ENCODE measurements at regions not wholly inside any gene's neighbourhood (a gene's known extent, or its start where the extent isn't known, plus 50 kb on each side); places are given as distances from the start of the nearest gene placed in this dataset.

GRCh38 chr6:164520916-164521315 lies 788.5 kb downstream of the C6orf118 start:
- Histone ChIP-seq H3K27ac (ENCODE audit: low read depth, low read length) (no peak overlapping the region), H2AFZ (ENCODE audit: low read depth, low read length) (no peak overlapping the region), H3K4me2 (ENCODE audit: low read length) (no peak overlapping the region), H3K27me3 (ENCODE audit: insufficient read depth, low read length) (no peaks in the 10 kb centered on the region), H3K9ac (ENCODE audit: low read length) (no peak overlapping the region), H3K4me3 (ENCODE audit: insufficient read depth, low read depth, low read length) (no peak overlapping the region), H3K79me2 (ENCODE audit: insufficient read depth, low read length) (no peaks in the 10 kb centered on the region), H3K4me1 (ENCODE audit: insufficient read depth, low read length) (no peaks in the 10 kb centered on the region), H3K36me3 (ENCODE audit: insufficient read depth, low read length) (no peaks in the 10 kb centered on the region), H4K20me1 (ENCODE audit: insufficient read depth, low read length) (no peaks in the 10 kb centered on the region), H3K9me3 (ENCODE audit: insufficient read depth, low read depth, low read length) (peaks cover 2% of the 10 kb centered on the region)
- TF ChIP-seq CTCF (IDR thresholded peaks at IDR 0.05; ENCODE audit: insufficient read depth, low read depth, low read length) (no peak), EZH2 (IDR thresholded peaks at IDR 0.05; ENCODE audit: insufficient read depth, low read length) (no peak)
- Mint-ChIP-seq H3K9me3 (ENCODE audit: unreplicated experiment) (peaks cover 10% of the 10 kb centered on the region), H3K4me3 (ENCODE audit: unreplicated experiment) (no peak overlapping the region), H3K27me3 (ENCODE audit: low read depth, unreplicated experiment) (no peaks in the 10 kb centered on the region), H3K36me3 (ENCODE audit: low read depth, unreplicated experiment) (peaks cover 4% of the 10 kb centered on the region), H3K4me1 (ENCODE audit: low read depth, unreplicated experiment) (no peaks in the 10 kb centered on the region), H3K27ac (ENCODE audit: unreplicated experiment) (no peak overlapping the region)
- FAIRE-seq (no peak), DNase-seq (ENCODE audit: low read depth) (no peak)

- no peak overlapping the region for H3K27ac ChIP-seq (ENCODE audit: low read depth, low read length)
- no peaks in the 10 kb centered on the region for H3K36me3 ChIP-seq (ENCODE audit: insufficient read depth, low read length)
- no peak overlapping the region for H2AFZ ChIP-seq (ENCODE audit: low read depth, low read length)
- no peaks in the 10 kb centered on the region for H3K4me1 Mint-ChIP-seq (ENCODE audit: low read depth, unreplicated experiment)
- no peaks in the 10 kb centered on the region for H3K36me3 Mint-ChIP-seq (ENCODE audit: low read depth, unreplicated experiment)
- H3K79me2 ChIP-seq (ENCODE audit: insufficient read depth, low read length) = no peaks in the 10 kb centered on the region
- H3K9me3 Mint-ChIP-seq (ENCODE audit: unreplicated experiment) = no peaks in the 10 kb centered on the region
- no peak overlapping the region for H3K4me2 ChIP-seq (ENCODE audit: low read length)
- H3K27ac Mint-ChIP-seq (ENCODE audit: unreplicated experiment) = no peak overlapping the region
- no peak for TF ChIP-seq CTCF (IDR thresholded peaks at IDR 0.05; ENCODE audit: insufficient read depth, low read depth, low read length)
- TF ChIP-seq EZH2 (IDR thresholded peaks at IDR 0.05; ENCODE audit: insufficient read depth, low read length) = no peak
- no peaks in the 10 kb centered on the region for H3K27me3 ChIP-seq (ENCODE audit: insufficient read depth, low read length)
- no peaks in the 10 kb centered on the region for H4K20me1 ChIP-seq (ENCODE audit: insufficient read depth, low read length)
- H3K9me3 ChIP-seq (ENCODE audit: insufficient read depth, low read depth, low read length) = no peaks in the 10 kb centered on the region
- no peak for FAIRE-seq
- no peak overlapping the region for H3K9ac ChIP-seq (ENCODE audit: low read length)
- no peak overlapping the region for H3K4me3 Mint-ChIP-seq (ENCODE audit: unreplicated experiment)
- no peaks in the 10 kb centered on the region for H3K4me1 ChIP-seq (ENCODE audit: insufficient read depth, low read length)
- no peaks in the 10 kb centered on the region for H3K27me3 Mint-ChIP-seq (ENCODE audit: low read depth, unreplicated experiment)
- no peak overlapping the region for H3K4me3 ChIP-seq (ENCODE audit: insufficient read depth, low read depth, low read length)
- no peak for DNase-seq (ENCODE audit: low read depth)
Measured at GRCh38 chr6:164507206-164507940, 802.0 kb downstream of the C6orf118 start.

GRCh38 chr6:164505425-164505824 lies 804.0 kb downstream of the C6orf118 start:
- Histone ChIP-seq H3K27me3 (ENCODE audit: insufficient read depth, low read length) (no peaks in the 10 kb centered on the region), H3K27ac (ENCODE audit: low read depth, low read length) (no peak overlapping the region), H3K4me3 (ENCODE audit: insufficient read depth, low read depth, low read length) (no peak overlapping the region), H4K20me1 (ENCODE audit: insufficient read depth, low read length) (no peaks in the 10 kb centered on the region), H3K4me1 (ENCODE audit: insufficient read depth, low read length) (no peaks in the 10 kb centered on the region), H3K4me2 (ENCODE audit: low read length) (no peak overlapping the region), H3K36me3 (ENCODE audit: insufficient read depth, low read length) (no peaks in the 10 kb centered on the region), H3K9me3 (ENCODE audit: insufficient read depth, low read depth, low read length) (no peaks in the 10 kb centered on the region), H3K79me2 (ENCODE audit: insufficient read depth, low read length) (no peaks in the 10 kb centered on the region), H2AFZ (ENCODE audit: low read depth, low read length) (no peak overlapping the region), H3K9ac (ENCODE audit: low read length) (no peak overlapping the region)
- Mint-ChIP-seq H3K9me3 (ENCODE audit: unreplicated experiment) (no peaks in the 10 kb centered on the region), H3K27ac (ENCODE audit: unreplicated experiment) (no peak overlapping the region), H3K36me3 (ENCODE audit: low read depth, unreplicated experiment) (no peaks in the 10 kb centered on the region), H3K4me1 (ENCODE audit: low read depth, unreplicated experiment) (no peaks in the 10 kb centered on the region), H3K27me3 (ENCODE audit: low read depth, unreplicated experiment) (no peaks in the 10 kb centered on the region), H3K4me3 (ENCODE audit: unreplicated experiment) (no peak overlapping the region)
- no peak for DNase-seq (ENCODE audit: low read depth)
- TF ChIP-seq EZH2 (IDR thresholded peaks at IDR 0.05; ENCODE audit: insufficient read depth, low read length) (no peak), CTCF (IDR thresholded peaks at IDR 0.05; ENCODE audit: insufficient read depth, low read depth, low read length) (no peak)
- FAIRE-seq = no peak
